ENCODE measurements at regions not wholly inside any gene's neighbourhood (a gene's known extent, or its start where the extent isn't known, plus 50 kb on each side); places are given as distances from the start of the nearest gene placed in this dataset.

GRCh38 chr4:52472444-52472843, 186.7 kb downstream of the USP46 start:
- no peak for DNase-seq

GRCh38 chr4:52477191-52477780, 181.8 kb downstream of the USP46 start:
- Histone ChIP-seq H3K4me1 (no peaks in the 10 kb centered on the region), H3K9me3 (no peaks in the 10 kb centered on the region), H3K27me3 (no peaks in the 10 kb centered on the region), H3K27ac (no peak overlapping the region), H3K4me3 (no peak overlapping the region), H3K36me3 (no peaks in the 10 kb centered on the region)
- no peak for TF ChIP-seq CTCF (IDR thresholded peaks at IDR 0.05)
- DNase-seq: no peak
- intact Hi-C loops (cut with DNase I; ENCODE audit: low total_unique reads): no loop called here

More at GRCh38 chr4:52472444-52472843, 186.7 kb downstream of the USP46 start:
- Histone ChIP-seq H3K27me3 (no peaks in the 10 kb centered on the region), H3K4me1 (no peaks in the 10 kb centered on the region), H3K4me3 (no peak overlapping the region), H3K9me3 (no peaks in the 10 kb centered on the region), H3K36me3 (no peaks in the 10 kb centered on the region), H3K27ac (no peak overlapping the region)
- no peak for TF ChIP-seq CTCF (IDR thresholded peaks at IDR 0.05)
- intact Hi-C loops (cut with DNase I; ENCODE audit: low total_unique reads): no loop called here

GRCh38 chr4:52483186-52483890, 175.8 kb downstream of the USP46 start:
- intact Hi-C loops (cut with DNase I; ENCODE audit: low total_unique reads): no loop called here
- no peak overlapping the region for H3K4me3 ChIP-seq
- H3K4me1 ChIP-seq: no peaks in the 10 kb centered on the region
- no peak overlapping the region for H3K27ac ChIP-seq
- no peaks in the 10 kb centered on the region for H3K9me3 ChIP-seq
- H3K27me3 ChIP-seq: no peaks in the 10 kb centered on the region
- no peak for TF ChIP-seq CTCF (IDR thresholded peaks at IDR 0.05)
- DNase-seq: no peak
- no peaks in the 10 kb centered on the region for H3K36me3 ChIP-seq

- peak in 1 of 2 donors; percentile 31 for DNase-seq
- Histone ChIP-seq H3K36me3 (no peaks in the 10 kb centered on the region), H3K27me3 (no peaks in the 10 kb centered on the region), H3K4me3 (no peak overlapping the region), H3K4me1 (peaks cover 0 to 41% (median 14%) of the 10 kb centered on the region in 4 donors), H3K9me3 (no peaks in the 10 kb centered on the region), H3K27ac (peak overlapping the region in 1 of 2 donors; percentile 4)
- no peak for TF ChIP-seq CTCF (IDR thresholded peaks at IDR 0.05)
- intact Hi-C loops (cut with DNase I; ENCODE audit: low total_unique reads): no loop called here
Measured at GRCh38 chr4:52507774-52508173, 151.3 kb downstream of the USP46 start.

GRCh38 chr4:52510939-52511565, 148.0 kb downstream of the USP46 start:
- H3K4me3 ChIP-seq: no peak overlapping the region
- H3K9me3 ChIP-seq: no peaks in the 10 kb centered on the region
- no peak for TF ChIP-seq CTCF (IDR thresholded peaks at IDR 0.05)
- H3K36me3 ChIP-seq: no peaks in the 10 kb centered on the region
- H3K4me1 ChIP-seq: peaks cover 0 to 41% (median 14%) of the 10 kb centered on the region in 4 donors
- DNase-seq: no peak
- H3K27me3 ChIP-seq: no peaks in the 10 kb centered on the region
- H3K27ac ChIP-seq: peak overlapping the region; percentile 5 to 6
- intact Hi-C loops (cut with DNase I; ENCODE audit: low total_unique reads): no loop called here
